ENCODE measurements at regions not wholly inside any gene's neighbourhood (a gene's known extent, or its start where the extent isn't known, plus 50 kb on each side); places are given as distances from the start of the nearest gene placed in this dataset.

- Histone ChIP-seq H3K4me1 (ENCODE audit: control insufficient read depth, insufficient read depth, low read length) (peaks cover 16% of the 10 kb centered on the region), H2BK5ac (ENCODE audit: low read depth, low read length, poor library complexity, severe bottlenecking) (no peak overlapping the region), H4K8ac (ENCODE audit: low read depth in 2 of 2, low read length in 2 of 2) (peak overlapping the region in 1 of 2 experiments; percentile 42; a peak in 1 of 4 replicates), H3K4ac (ENCODE audit: low read depth, low read length) (peak overlapping the region; percentile 14; the same call in 1 of the 2 replicates), H3K9me3 (ENCODE audit: control insufficient read depth, insufficient read depth, low read length) (no peaks in the 10 kb centered on the region), H4K5ac (ENCODE audit: low read depth, low read length) (peak overlapping the region; percentile 44; the same call in 1 of the 2 replicates), H2AK9ac (replicated peaks; ENCODE audit: low read depth, low read length, poor library complexity) (no peak overlapping the region), H3K18ac (ENCODE audit: low read depth, low read length) (peak overlapping the region; percentile 46; the same call in 1 of the 2 replicates), H3K9ac (ENCODE audit: low read depth, low read length) (peak overlapping the region; percentile 54; the same call in 1 of the 2 replicates), H2BK20ac (ENCODE audit: low read depth, low read length) (no peak overlapping the region), H3K79me1 (ENCODE audit: low read depth in 1 of 2, low read length in 2 of 2) (peaks cover 35 to 59% of the 10 kb centered on the region in 2 experiments), H3K56ac (ENCODE audit: extremely low read depth, insufficient read depth, low read length) (no peak overlapping the region), H2AK5ac (ENCODE audit: low read depth, low read length) (no peak overlapping the region), H4K91ac (ENCODE audit: insufficient read depth, low read depth, low read length) (no peak overlapping the region), H3K27me3 (ENCODE audit: control insufficient read depth, insufficient read depth, low read length) (no peaks in the 10 kb centered on the region), H3K23ac (ENCODE audit: low read depth, low read length) (no peak overlapping the region), H4K20me1 (ENCODE audit: insufficient read depth, low read length) (no peaks in the 10 kb centered on the region), H3K27ac (ENCODE audit: insufficient read depth, low read length) (no peak overlapping the region), H3K4me3 (ENCODE audit: insufficient read depth, low read depth, low read length) (no peak overlapping the region), H2BK15ac (ENCODE audit: low read depth, low read length) (no peak overlapping the region), H3K9me1 (ENCODE audit: insufficient read depth, low read length) (peaks cover 7% of the 10 kb centered on the region), H3K14ac (replicated peaks; ENCODE audit: low read depth, low read length) (peak overlapping the region; percentile 3; the same call in 1 of the 2 replicates), H2BK120ac (ENCODE audit: low read depth, low read length) (no peak overlapping the region), H3K4me2 (ENCODE audit: low read depth, low read length) (no peak overlapping the region), H3K36me3 (ENCODE audit: control insufficient read depth, insufficient read depth, low read length) (no peaks in the 10 kb centered on the region; the same call in 1 of the 2 replicates), H2AFZ (replicated peaks; ENCODE audit: low read length, poor library complexity) (peak overlapping the region; percentile 29)
- BruUV-seq (replicated peaks), result no TSS peak
- ChIA-PET POLR2A (ENCODE audit: unreplicated experiment) (no interaction called here), CTCF (interaction anchor here (1.0 kb wide), 1 partner anchor 10 kb away, joined by 4 read pairs; no protein-coding TSS in a partner anchor)
- dilution Hi-C loops (cut with HindIII; ENCODE audit: low sequenced_read_pairs, unreplicated experiment), result no loop called here
- WGBS, 2 experiments (ENCODE audit: extremely low coverage in 2 of 2, insufficient read length in 1 of 2), result no CpG with 5 or more reads among the region's 4 CpGs
- intact Hi-C loops (cut with micrococcal nuclease), result no loop called here
- ATAC-seq (ENCODE audit: low read depth) (no peak), DNase-seq (peak; percentile 64)
- TF ChIP-seq RFX5 (IDR thresholded peaks at IDR 0.05; ENCODE audit: low read depth, low read length), result no peak
- TF ChIP-seq RCOR1 (IDR thresholded peaks at IDR 0.05; ENCODE audit: insufficient replicate concordance, low read length), result no peak
- TF ChIP-seq MAFK (IDR thresholded peaks at IDR 0.05; ENCODE audit: low read depth, low read length), result no peak
- TF ChIP-seq RAD21 (IDR thresholded peaks at IDR 0.05; ENCODE audit: low read length), result no peak
- TF ChIP-seq USF2 (IDR thresholded peaks at IDR 0.05; ENCODE audit: low read depth, low read length), result no peak
- TF ChIP-seq MAZ (IDR thresholded peaks at IDR 0.05; ENCODE audit: borderline replicate concordance, low read depth, low read length), result no peak
- TF ChIP-seq BHLHE40 (IDR thresholded peaks at IDR 0.05; ENCODE audit: low read depth, low read length), result no peak
- TF ChIP-seq ELK1 (IDR thresholded peaks at IDR 0.05; ENCODE audit: borderline replicate concordance, low read depth, low read length), result no peak
- no peak for TF ChIP-seq NFE2L2 (IDR thresholded peaks at IDR 0.05; ENCODE audit: low read depth, low read length)
- TF ChIP-seq POLR2A (IDR thresholded peaks at IDR 0.05; ENCODE audit: low read depth, low read length), result no peak
- no peak for TF ChIP-seq CHD1 (IDR thresholded peaks at IDR 0.05; ENCODE audit: low read depth, low read length)
- TF ChIP-seq MXI1 (IDR thresholded peaks at IDR 0.05; ENCODE audit: borderline replicate concordance, low read depth, low read length), result no peak
- no peak for TF ChIP-seq FOS (IDR thresholded peaks at IDR 0.05; ENCODE audit: low read depth, low read length)
- no peak for TF ChIP-seq SMC3 (IDR thresholded peaks at IDR 0.05; ENCODE audit: low read depth, low read length)
- no peak for TF ChIP-seq CTCF (conservative IDR thresholded peaks at IDR 0.05; ENCODE audit: low read depth, low read length)
- TF ChIP-seq CEBPB (IDR thresholded peaks at IDR 0.05; ENCODE audit: low read depth, low read length), result no peak
- in situ Hi-C loops (cut with MboI; ENCODE audit: low sequenced_read_pairs), result no loop called here
Observed at GRCh38 chr14:71478542-71478941, 453.7 kb upstream of the RGS6 start.
